ENCODE measurements at regions not wholly inside any gene's neighbourhood (a gene's known extent, or its start where the extent isn't known, plus 50 kb on each side); places are given as distances from the start of the nearest gene placed in this dataset.

DNA sequence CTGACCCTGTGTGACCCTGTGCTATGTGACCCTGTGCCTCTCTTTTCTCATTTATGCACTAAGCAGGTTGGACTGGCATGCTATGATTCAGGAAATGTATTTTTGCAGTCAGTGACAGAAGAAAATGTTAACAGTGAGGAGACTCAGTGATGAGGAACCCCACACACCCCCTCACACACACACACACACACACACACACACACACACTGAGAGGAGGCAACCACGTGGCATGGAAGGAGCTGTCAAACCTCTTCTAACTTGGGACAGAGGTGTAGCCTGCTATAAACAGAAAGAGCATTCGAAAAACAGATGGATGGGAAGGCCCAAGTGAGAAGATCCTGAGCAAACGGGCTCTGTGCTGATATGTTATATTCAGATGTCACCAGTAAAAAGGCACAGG, 57.9 kb upstream of the GRIA1 start:
- in situ Hi-C loops (cut with HindIII; ENCODE audit: low pct_ligation_motif_present, low sequenced_read_pairs), result no loop called here
- H3K27me3 ChIP-seq (replicated peaks), result no peaks in the 10 kb centered on the region
- DNase-seq, result no peak

GRCh38 chr5:153437251-153437650, 53.2 kb upstream of the GRIA1 start:
- Histone ChIP-seq H3K27ac (no peak overlapping the region), H3K27me3 (replicated peaks) (no peaks in the 10 kb centered on the region), H3K4me3 (ENCODE audit: low read depth, low read length) (no peak overlapping the region), H3K36me3 (replicated peaks) (no peaks in the 10 kb centered on the region)
- TF ChIP-seq, protein P1, sequence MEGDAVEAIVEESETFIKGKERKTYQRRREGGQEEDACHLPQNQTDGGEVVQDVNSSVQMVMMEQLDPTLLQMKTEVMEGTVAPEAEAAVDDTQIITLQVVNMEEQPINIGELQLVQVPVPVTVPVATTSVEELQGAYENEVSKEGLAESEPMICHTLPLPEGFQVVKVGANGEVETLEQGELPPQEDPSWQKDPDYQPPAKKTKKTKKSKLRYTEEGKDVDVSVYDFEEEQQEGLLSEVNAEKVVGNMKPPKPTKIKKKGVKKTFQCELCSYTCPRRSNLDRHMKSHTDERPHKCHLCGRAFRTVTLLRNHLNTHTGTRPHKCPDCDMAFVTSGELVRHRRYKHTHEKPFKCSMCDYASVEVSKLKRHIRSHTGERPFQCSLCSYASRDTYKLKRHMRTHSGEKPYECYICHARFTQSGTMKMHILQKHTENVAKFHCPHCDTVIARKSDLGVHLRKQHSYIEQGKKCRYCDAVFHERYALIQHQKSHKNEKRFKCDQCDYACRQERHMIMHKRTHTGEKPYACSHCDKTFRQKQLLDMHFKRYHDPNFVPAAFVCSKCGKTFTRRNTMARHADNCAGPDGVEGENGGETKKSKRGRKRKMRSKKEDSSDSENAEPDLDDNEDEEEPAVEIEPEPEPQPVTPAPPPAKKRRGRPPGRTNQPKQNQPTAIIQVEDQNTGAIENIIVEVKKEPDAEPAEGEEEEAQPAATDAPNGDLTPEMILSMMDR (IDR thresholded peaks at IDR 0.05; ENCODE audit: low read depth, low read length, missing control alignments), result no peak
- in situ Hi-C loops (cut with HindIII; ENCODE audit: low pct_ligation_motif_present, low sequenced_read_pairs), result no loop called here
- DNase-seq, result no peak

More for the DNA sequence above, 57.9 kb upstream of the GRIA1 start:
- H3K27ac ChIP-seq, result no peak overlapping the region
- TF ChIP-seq, protein P1 (IDR thresholded peaks at IDR 0.05; ENCODE audit: low read depth, low read length, missing control alignments), result no peak
- H3K36me3 ChIP-seq (replicated peaks), result no peaks in the 10 kb centered on the region
- no peak overlapping the region for H3K4me3 ChIP-seq (ENCODE audit: low read depth, low read length)

DNA sequence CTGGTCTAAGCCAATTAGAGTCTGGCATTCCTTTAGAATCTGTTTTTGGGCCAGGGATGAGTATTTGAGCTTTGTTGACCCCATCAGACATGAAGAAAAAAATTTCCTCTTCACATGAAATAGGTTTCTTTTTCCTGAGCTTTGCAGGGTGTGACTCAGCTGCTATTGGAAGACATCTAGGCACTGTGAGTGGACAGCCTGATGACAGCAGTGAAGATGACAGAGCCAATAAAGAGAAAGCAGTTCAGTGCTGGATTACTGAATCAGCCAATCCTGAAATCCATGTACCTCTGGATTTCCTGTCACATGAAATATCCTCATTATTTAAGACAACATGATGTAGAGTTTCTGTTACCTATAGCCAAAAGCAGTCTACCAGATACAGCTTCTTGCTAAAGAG, 51.3 kb upstream of the GRIA1 start:
- no peaks in the 10 kb centered on the region for H3K27me3 ChIP-seq (replicated peaks)
- H3K36me3 ChIP-seq (replicated peaks), result no peaks in the 10 kb centered on the region
- DNase-seq, result no peak
- H3K4me3 ChIP-seq (ENCODE audit: low read depth, low read length), result no peak overlapping the region
- TF ChIP-seq, protein P1 (IDR thresholded peaks at IDR 0.05; ENCODE audit: low read depth, low read length, missing control alignments), result no peak
- in situ Hi-C loops (cut with HindIII; ENCODE audit: low pct_ligation_motif_present, low sequenced_read_pairs), result no loop called here
- H3K27ac ChIP-seq, result no peak overlapping the region

Data from brain microvascular endothelial cell (primary cell).